ENCODE measurements at regions not wholly inside any gene's neighbourhood (a gene's known extent, or its start where the extent isn't known, plus 50 kb on each side); places are given as distances from the start of the nearest gene placed in this dataset.

DNA sequence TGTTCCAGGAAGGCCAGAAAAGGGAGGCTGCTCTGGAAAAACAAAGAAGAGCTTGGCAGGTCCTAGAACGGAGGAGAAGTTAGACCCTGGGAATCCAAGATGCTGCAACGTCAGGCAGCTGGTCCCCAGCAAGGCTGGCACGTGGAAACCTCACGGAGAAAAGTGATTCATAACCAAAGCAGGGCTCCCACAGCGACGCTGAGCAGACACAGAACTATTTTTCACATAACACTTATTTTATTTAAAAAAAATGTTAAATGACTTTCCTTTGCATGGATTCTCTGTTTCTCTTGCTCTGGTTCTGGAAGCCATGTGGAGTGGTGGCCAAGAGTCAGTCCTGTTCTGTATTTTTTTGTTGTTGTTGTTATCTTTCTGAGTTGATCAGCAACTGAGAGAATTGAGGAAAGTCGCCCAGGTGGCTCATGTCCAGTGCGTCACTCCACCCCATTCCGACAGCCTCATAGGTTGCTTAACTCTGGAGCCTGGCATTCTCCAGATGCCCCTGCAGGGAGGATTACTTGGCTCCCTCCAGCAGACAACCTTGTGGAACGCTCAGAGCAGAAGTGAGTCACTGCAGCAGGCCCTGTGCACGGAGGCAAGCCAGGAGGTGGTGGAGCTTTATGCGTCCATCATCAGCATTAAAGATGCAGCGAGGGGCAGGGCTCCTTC, 229.9 kb upstream of the HDAC4 start:
- TF ChIP-seq, protein P1, sequence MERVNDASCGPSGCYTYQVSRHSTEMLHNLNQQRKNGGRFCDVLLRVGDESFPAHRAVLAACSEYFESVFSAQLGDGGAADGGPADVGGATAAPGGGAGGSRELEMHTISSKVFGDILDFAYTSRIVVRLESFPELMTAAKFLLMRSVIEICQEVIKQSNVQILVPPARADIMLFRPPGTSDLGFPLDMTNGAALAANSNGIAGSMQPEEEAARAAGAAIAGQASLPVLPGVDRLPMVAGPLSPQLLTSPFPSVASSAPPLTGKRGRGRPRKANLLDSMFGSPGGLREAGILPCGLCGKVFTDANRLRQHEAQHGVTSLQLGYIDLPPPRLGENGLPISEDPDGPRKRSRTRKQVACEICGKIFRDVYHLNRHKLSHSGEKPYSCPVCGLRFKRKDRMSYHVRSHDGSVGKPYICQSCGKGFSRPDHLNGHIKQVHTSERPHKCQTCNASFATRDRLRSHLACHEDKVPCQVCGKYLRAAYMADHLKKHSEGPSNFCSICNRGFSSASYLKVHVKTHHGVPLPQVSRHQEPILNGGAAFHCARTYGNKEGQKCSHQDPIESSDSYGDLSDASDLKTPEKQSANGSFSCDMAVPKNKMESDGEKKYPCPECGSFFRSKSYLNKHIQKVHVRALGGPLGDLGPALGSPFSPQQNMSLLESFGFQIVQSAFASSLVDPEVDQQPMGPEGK (CRISPR knock-in tag; IDR thresholded peaks at IDR 0.05; ENCODE audit: borderline replicate concordance), result no peak
- TF ChIP-seq, protein P2, sequence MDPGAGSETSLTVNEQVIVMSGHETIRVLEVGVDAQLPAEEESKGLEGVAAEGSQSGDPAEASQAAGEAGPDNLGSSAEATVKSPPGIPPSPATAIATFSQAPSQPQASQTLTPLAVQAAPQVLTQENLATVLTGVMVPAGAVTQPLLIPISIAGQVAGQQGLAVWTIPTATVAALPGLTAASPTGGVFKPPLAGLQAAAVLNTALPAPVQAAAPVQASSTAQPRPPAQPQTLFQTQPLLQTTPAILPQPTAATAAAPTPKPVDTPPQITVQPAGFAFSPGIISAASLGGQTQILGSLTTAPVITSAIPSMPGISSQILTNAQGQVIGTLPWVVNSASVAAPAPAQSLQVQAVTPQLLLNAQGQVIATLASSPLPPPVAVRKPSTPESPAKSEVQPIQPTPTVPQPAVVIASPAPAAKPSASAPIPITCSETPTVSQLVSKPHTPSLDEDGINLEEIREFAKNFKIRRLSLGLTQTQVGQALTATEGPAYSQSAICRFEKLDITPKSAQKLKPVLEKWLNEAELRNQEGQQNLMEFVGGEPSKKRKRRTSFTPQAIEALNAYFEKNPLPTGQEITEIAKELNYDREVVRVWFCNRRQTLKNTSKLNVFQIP (CRISPR knock-in tag; IDR thresholded peaks at IDR 0.05; ENCODE audit: borderline replicate concordance, low read depth), result no peak
- no peak for TF ChIP-seq ARNTL (CRISPR knock-in tag; IDR thresholded peaks at IDR 0.05; ENCODE audit: borderline replicate concordance, low read depth)
- TF ChIP-seq, protein P3, sequence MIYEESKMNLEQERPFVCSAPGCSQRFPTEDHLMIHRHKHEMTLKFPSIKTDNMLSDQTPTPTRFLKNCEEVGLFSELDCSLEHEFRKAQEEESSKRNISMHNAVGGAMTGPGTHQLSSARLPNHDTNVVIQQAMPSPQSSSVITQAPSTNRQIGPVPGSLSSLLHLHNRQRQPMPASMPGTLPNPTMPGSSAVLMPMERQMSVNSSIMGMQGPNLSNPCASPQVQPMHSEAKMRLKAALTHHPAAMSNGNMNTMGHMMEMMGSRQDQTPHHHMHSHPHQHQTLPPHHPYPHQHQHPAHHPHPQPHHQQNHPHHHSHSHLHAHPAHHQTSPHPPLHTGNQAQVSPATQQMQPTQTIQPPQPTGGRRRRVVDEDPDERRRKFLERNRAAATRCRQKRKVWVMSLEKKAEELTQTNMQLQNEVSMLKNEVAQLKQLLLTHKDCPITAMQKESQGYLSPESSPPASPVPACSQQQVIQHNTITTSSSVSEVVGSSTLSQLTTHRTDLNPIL (CRISPR knock-in tag; IDR thresholded peaks at IDR 0.05; ENCODE audit: low read depth), result no peak
